ENCODE measurements at regions not wholly inside any gene's neighbourhood (a gene's known extent, or its start where the extent isn't known, plus 50 kb on each side); places are given as distances from the start of the nearest gene placed in this dataset.
"Not testable (repeated sequence)": the region's sequence is repeated elsewhere in the genome, so short reads cannot be mapped to it uniquely, and the experiment has no call there.

DNA sequence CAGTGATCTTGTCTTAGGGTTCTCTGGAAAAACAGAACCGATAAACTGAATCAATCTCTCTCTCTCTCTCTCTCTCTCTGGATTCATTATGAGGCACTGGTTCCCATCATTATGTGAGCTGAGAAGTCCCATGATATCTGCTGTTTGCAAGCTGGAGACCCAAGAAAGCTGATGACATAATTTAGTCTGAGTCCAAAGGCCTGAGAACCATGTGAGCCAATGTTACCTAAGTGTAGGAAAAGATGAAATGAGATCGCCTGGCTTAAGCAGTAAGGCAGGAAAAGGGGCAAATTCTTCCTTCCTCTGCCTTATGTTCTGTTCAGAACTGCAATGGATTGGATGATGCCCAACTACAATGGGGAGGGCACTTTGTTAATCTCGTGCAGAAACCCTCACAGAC, 207.4 kb downstream of the RBM46 start:
- H3K4me1 Mint-ChIP-seq (ENCODE audit: low read depth): no peaks in the 10 kb centered on the region
- no peak for TF ChIP-seq CTCF (IDR thresholded peaks at IDR 0.05)
- peaks cover 29% of the 10 kb centered on the region for H3K9me3 Mint-ChIP-seq
- peaks cover 6% of the 10 kb centered on the region; the same call in 1 of the 2 replicates for H3K36me3 Mint-ChIP-seq (ENCODE audit: low read depth)
- no peaks in the 10 kb centered on the region for H3K27me3 Mint-ChIP-seq (ENCODE audit: insufficient read depth)
- no peak overlapping the region for H3K27ac Mint-ChIP-seq
- DNase-seq: no peak
- H3K4me3 Mint-ChIP-seq: no peak overlapping the region

DNA sequence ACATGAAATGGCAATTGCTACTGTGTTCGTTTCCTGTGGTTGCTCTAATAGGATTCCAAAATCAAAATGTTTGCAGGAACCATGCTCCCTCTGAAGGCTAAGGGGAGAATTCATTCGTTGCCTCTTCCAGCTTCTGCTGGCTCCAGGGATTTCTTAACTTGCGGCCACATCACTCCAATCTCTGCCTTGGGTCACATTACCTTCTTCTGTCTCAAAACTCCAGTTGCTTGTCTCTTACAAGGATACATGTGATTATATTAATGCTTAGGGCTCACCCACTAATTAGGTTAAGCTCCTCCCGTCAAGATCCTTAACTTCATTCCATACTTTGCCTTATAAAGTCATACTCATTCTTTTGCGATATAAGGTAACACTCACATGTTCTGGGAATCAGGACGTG, 208.4 kb downstream of the RBM46 start:
- Mint-ChIP-seq H3K27me3 (ENCODE audit: insufficient read depth) (no peaks in the 10 kb centered on the region), H3K36me3 (ENCODE audit: low read depth) (peaks cover 5% of the 10 kb centered on the region; the same call in 1 of the 2 replicates), H3K4me1 (ENCODE audit: low read depth) (no peaks in the 10 kb centered on the region), H3K4me3 (no peak overlapping the region), H3K27ac (no peak overlapping the region), H3K9me3 (peaks cover 24% of the 10 kb centered on the region)
- DNase-seq: no peak
- no peak for TF ChIP-seq CTCF (IDR thresholded peaks at IDR 0.05)

- H3K27me3 Mint-ChIP-seq (ENCODE audit: insufficient read depth); DNase-seq; H3K36me3 Mint-ChIP-seq (ENCODE audit: low read depth); H3K27ac Mint-ChIP-seq; H3K4me1 Mint-ChIP-seq (ENCODE audit: low read depth); H3K4me3 Mint-ChIP-seq: not testable (repeated sequence)
- peaks cover 38% of the 10 kb centered on the region for H3K9me3 Mint-ChIP-seq
Observed at GRCh38 chr4:154997866-154998265, 210.6 kb upstream of the NPY2R start.

GRCh38 chr4:154998284-154998683, 210.2 kb upstream of the NPY2R start:
- Mint-ChIP-seq H3K4me3 (no peak overlapping the region), H3K4me1 (ENCODE audit: low read depth) (no peaks in the 10 kb centered on the region), H3K36me3 (ENCODE audit: low read depth) (no peaks in the 10 kb centered on the region), H3K27ac (no peak overlapping the region), H3K9me3 (peaks cover 38% of the 10 kb centered on the region), H3K27me3 (ENCODE audit: insufficient read depth) (no peaks in the 10 kb centered on the region)
- no peak for DNase-seq
- no peak for TF ChIP-seq CTCF (IDR thresholded peaks at IDR 0.05)

DNA sequence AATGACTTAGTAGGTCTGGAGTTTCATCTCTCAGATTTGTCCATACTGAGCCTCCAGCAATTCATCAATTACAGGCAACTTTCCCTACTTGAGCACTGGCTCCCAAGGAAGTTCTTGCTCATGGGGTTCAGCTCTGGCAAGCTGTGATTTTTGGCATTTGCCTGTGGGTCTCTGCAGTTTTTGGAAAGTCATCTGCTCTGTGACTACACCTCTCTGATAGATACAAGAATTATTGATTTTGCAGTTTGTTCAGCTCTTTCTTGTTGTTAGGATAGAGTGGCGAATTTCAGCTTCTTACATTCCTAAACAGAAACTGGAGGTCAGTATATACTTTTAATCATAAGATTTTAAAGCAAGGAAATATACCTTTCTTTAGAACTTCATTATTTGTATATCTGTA, 209.7 kb upstream of the NPY2R start:
- Mint-ChIP-seq H3K4me3 (no peak overlapping the region), H3K4me1 (ENCODE audit: low read depth) (no peaks in the 10 kb centered on the region), H3K9me3 (peaks cover 41% of the 10 kb centered on the region), H3K36me3 (ENCODE audit: low read depth) (no peaks in the 10 kb centered on the region), H3K27me3 (ENCODE audit: insufficient read depth) (no peaks in the 10 kb centered on the region), H3K27ac (no peak overlapping the region)
- no peak for DNase-seq
- TF ChIP-seq CTCF (IDR thresholded peaks at IDR 0.05): no peak

DNA sequence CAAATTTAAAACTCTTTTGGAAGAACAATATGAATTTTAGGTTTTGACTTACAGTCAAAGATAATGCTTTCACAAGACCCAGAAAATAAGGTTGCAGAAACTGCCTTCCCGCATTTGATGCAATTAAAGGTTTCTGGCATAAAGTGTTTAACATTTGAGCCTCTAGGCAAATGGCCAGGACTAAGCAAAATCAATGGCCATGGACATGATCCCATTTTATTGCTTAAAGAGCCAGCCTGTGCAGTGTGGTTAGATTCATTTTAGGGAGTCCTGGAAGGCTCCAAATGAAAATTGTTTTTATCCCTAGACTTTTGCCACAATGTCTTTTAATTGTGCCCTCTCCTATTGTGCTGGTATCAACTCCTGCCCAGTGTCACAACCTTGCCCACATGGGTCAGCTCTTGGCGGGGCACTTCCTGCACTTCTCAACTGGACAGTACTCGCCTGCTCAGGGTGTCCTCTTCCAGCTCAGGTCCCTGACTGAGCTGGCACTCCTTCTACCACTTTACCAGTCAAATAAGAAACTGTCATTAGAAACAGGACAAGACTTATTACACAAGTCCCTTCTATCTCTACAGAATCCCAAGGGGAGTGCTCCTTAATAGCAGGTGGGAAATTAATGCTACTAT, 208.4 kb upstream of the NPY2R start:
- DNase-seq: no peak
- H3K9me3 Mint-ChIP-seq: peaks cover 47% of the 10 kb centered on the region
- TF ChIP-seq CTCF (IDR thresholded peaks at IDR 0.05): no peak
- no peaks in the 10 kb centered on the region for H3K4me1 Mint-ChIP-seq (ENCODE audit: low read depth)
- H3K27ac Mint-ChIP-seq: no peak overlapping the region
- H3K27me3 Mint-ChIP-seq (ENCODE audit: insufficient read depth): no peaks in the 10 kb centered on the region
- no peaks in the 10 kb centered on the region for H3K36me3 Mint-ChIP-seq (ENCODE audit: low read depth)
- no peak overlapping the region for H3K4me3 Mint-ChIP-seq

Data from HFFc6 (cell line).